A549 (cell line): ENCODE measurements at regions not wholly inside any gene's neighbourhood (a gene's known extent, or its start where the extent isn't known, plus 50 kb on each side); places are given as distances from the start of the nearest gene placed in this dataset.
A peak's percentile ranks its signal among the peaks of the same experiment; 100 is the strongest.

ENCODE experiments used
- ATAC-seq, 2 experiments: fragments of 200-7000 bp in 1 of 2; fragments of >200 bp in 1 of 2; cut with Nextera tagmentation in 1 of 2; cut with Tn5 transposase in 1 of 2; 3 replicates each; pipeline versions ENCODE4 v1.8.0 to v1.9.1; 2018 to 2020; ENCODE audit warnings: mild to moderate bottlenecking in 1 of 2, moderate library complexity in 1 of 2
- CTCF ChIA-PET: fragments of 300-600 bp; sonication (Branson Sonifier 250); formaldehyde crosslinking; extraction: SDS; loops from one replicate; lab custom pipeline; 2021; ENCODE audit warnings: antibody characterized with exemption, inconsistent platforms; lab: Yijun Ruan, JAX
- POLR2A ChIA-PET: fragments of 350-600 bp; formaldehyde crosslinking; extraction: SDS; loops from one replicate; lab custom pipeline; 2021; ENCODE audit warnings: antibody characterized with exemption, inconsistent platforms; lab: Yijun Ruan, JAX
- DNase-seq, 2 experiments: peaks; one replicate each; pipeline versions ENCODE4 v3.0.0 to v3.0.0-alpha.2; 2011 to 2016; ENCODE audit warnings: low read depth in 1 of 2, low spot score in 1 of 2
- FAIRE-seq: peaks from 2 replicates; lab custom pipeline; 2011; peaks lifted over from hg19 to GRCh38; lab: Jason Lieb, UNC
- H3K27ac ChIP-seq, 2 experiments: fragments of >200 bp; sonication (Bioruptor Twin); formaldehyde crosslinking; 3 replicates each; pipeline ENCODE4 v1.5.1; 2016 to 2017
- H3K4me1 ChIP-seq: fragments of >200 bp; sonication (Bioruptor Twin); formaldehyde crosslinking; 3 replicates; pipeline ENCODE4 v1.6.1; 2016
- H3K4me2 ChIP-seq: fragments of >200 bp; sonication (Bioruptor Twin); formaldehyde crosslinking; 3 replicates; pipeline ENCODE4 v1.6.1; 2016
- H3K4me3 ChIP-seq: fragments of >200 bp; sonication (Bioruptor Twin); formaldehyde crosslinking; 3 replicates; pipeline ENCODE4 v1.5.1; 2016
- H3K9me3 ChIP-seq: fragments of >200 bp; sonication (Bioruptor Twin); formaldehyde crosslinking; 3 replicates; pipeline ENCODE4 v1.6.1; 2016
- BHLHE40 ChIP-seq: IDR thresholded peaks from 2 replicates; pipeline ENCODE4 v1.6.1; 2012; ENCODE audit warnings: low read depth, low read length, inconsistent platforms
- ELK1 ChIP-seq: fragments of 150-350 bp; IDR thresholded peaks from 2 replicates; pipeline ENCODE4 v1.6.1; 2014; ENCODE audit warnings: low read depth, mild to moderate bottlenecking, low read length
- EP300 ChIP-seq, 2 experiments: fragments of >200 bp; sonication (Bioruptor Twin); formaldehyde crosslinking; IDR thresholded peaks; 2 replicates in 1 of 2; 3 replicates in 1 of 2; pipeline ENCODE4 v1.6.1; 2016 to 2017
- ESRRA ChIP-seq: fragments of 150-350 bp; IDR thresholded peaks from 2 replicates; pipeline ENCODE4 v1.6.1; 2014; ENCODE audit warnings: mild to moderate bottlenecking, low read length, borderline replicate concordance
- HDAC2 ChIP-seq: fragments of 200-600 bp; sonication (generic); IDR thresholded peaks from 2 replicates; pipeline ENCODE4 v1.6.1; 2016
- HEYL ChIP-seq: fragments of 250-450 bp; sonication (Bioruptor Pico); IDR thresholded peaks from 2 replicates; pipeline ENCODE4 v1.8.0; 2021; ENCODE audit warnings: mild to moderate bottlenecking, moderate library complexity
- HMGXB4 ChIP-seq: fragments of 250-450 bp; sonication (Bioruptor Pico); IDR thresholded peaks from 2 replicates; pipeline ENCODE4 v1.5.0; 2021; ENCODE audit warnings: mild to moderate bottlenecking, moderate library complexity, borderline replicate concordance
- HOXB13 ChIP-seq: fragments of 250-450 bp; sonication (Bioruptor Pico); IDR thresholded peaks from 2 replicates; pipeline ENCODE4 v1.5.0; 2020; ENCODE audit warnings: low read depth, mild to moderate bottlenecking, moderate library complexity
- MAFK ChIP-seq: fragments of 450-650 bp; IDR thresholded peaks from 2 replicates; pipeline ENCODE4 v1.6.1; 2014; ENCODE audit not compliant: partially characterized antibody
- MAZ ChIP-seq: fragments of 150-350 bp; IDR thresholded peaks from 2 replicates; pipeline ENCODE4 v1.6.1; 2014; ENCODE audit warnings: antibody characterized with exemption, low read depth, low read length, borderline replicate concordance
- MYC ChIP-seq: IDR thresholded peaks from 2 replicates; pipeline ENCODE4 v1.6.1; 2012; ENCODE audit warnings: mild to moderate bottlenecking, inconsistent platforms, low read length, improper control_type of control experiment, borderline replicate concordance
- NFE2L2 ChIP-seq: fragments of 150-350 bp; conservative IDR thresholded peaks from 2 replicates; pipeline ENCODE4 v1.6.1; 2014; ENCODE audit warnings: low read length
- NPAS2 ChIP-seq: fragments of 250-450 bp; sonication (Bioruptor Pico); IDR thresholded peaks from 2 replicates; pipeline ENCODE4 v1.8.0; 2022; ENCODE audit warnings: mild to moderate bottlenecking, moderate library complexity, borderline replicate concordance
- POLR2A ChIP-seq: IDR thresholded peaks from 2 replicates; pipeline ENCODE4 v1.6.1; 2012; ENCODE audit warnings: mild to moderate bottlenecking, low read length
- RAD21 ChIP-seq, 2 experiments: fragments of >200 bp in 1 of 2; sonication (Bioruptor Twin) in 1 of 2; formaldehyde crosslinking in 1 of 2; IDR thresholded peaks in 1 of 2; conservative IDR thresholded peaks in 1 of 2; 2 replicates in 1 of 2; 3 replicates in 1 of 2; pipeline ENCODE4 v1.6.1; 2012 to 2018; ENCODE audit warnings: inconsistent platforms in 1 of 2
- RCOR1 ChIP-seq: fragments of 150-350 bp; IDR thresholded peaks from 2 replicates; pipeline ENCODE4 v1.6.1; 2014; ENCODE audit warnings: antibody characterized with exemption, low read length, low read depth
- RNF2 ChIP-seq: fragments of 200-600 bp; sonication (generic); IDR thresholded peaks from 2 replicates; pipeline ENCODE4 v1.6.1; 2016; ENCODE audit warnings: low read depth, mild to moderate bottlenecking, antibody characterized with exemption, moderate library complexity, borderline replicate concordance
- SMC3 ChIP-seq: fragments of >200 bp; sonication (Bioruptor Twin); formaldehyde crosslinking; IDR thresholded peaks from 3 replicates; pipeline ENCODE4 v1.6.1; 2018; ENCODE audit warnings: inconsistent platforms
- ZC3H11A ChIP-seq: fragments of 450-650 bp; IDR thresholded peaks from 2 replicates; pipeline ENCODE4 v1.6.1; 2014; ENCODE audit warnings: antibody characterized with exemption, mild to moderate bottlenecking
- ZSCAN20 ChIP-seq: fragments of 250-450 bp; sonication (Bioruptor Pico); IDR thresholded peaks from 2 replicates; pipeline ENCODE4 v1.8.0; 2022; ENCODE audit warnings: mild to moderate bottlenecking, moderate library complexity
- WGBS: methylation state at CpG from one replicate; pipeline ENCODE4 v1.1.6; 2017; ENCODE audit errors: missing lambda C conversion rate; 5-methylcytosine and 5-hydroxymethylcytosine counted together

- ChIA-PET CTCF (no interaction called here), POLR2A (no interaction called here)
- Histone ChIP-seq H3K4me1 (no peaks in the 10 kb centered on the region), H3K9me3 (no peaks in the 10 kb centered on the region), H3K4me3 (no peak overlapping the region), H3K4me2 (no peak overlapping the region), H3K27ac (no peak overlapping the region)
- FAIRE-seq, result no peak
- no peak for ATAC-seq
- no peak for TF ChIP-seq RCOR1
- TF ChIP-seq ZC3H11A, result no peak
- TF ChIP-seq SMC3, result no peak
- TF ChIP-seq ZSCAN20 (CRISPR knock-in tag), result no peak
- no peak for TF ChIP-seq MAZ
- DNase-seq, result no peak
- WGBS, result 61% methylated on average over 2 of the region's 2 CpGs
Observed at GRCh38 chr13:78103936-78104335, 185.3 kb upstream of the EDNRB start.

GRCh38 chr13:78102741-78103140 lies 184.1 kb upstream of the EDNRB start:
- no peak overlapping the region; a peak in 1 of 6 replicates for H3K27ac ChIP-seq
- FAIRE-seq (no peak), DNase-seq (no peak), ATAC-seq (no peak)
- no peak overlapping the region for H3K4me2 ChIP-seq
- POLR2A ChIA-PET, result no interaction called here
- TF ChIP-seq HMGXB4 (CRISPR knock-in tag) (no peak), ELK1 (no peak)
- H3K9me3 ChIP-seq, result no peaks in the 10 kb centered on the region
- CTCF ChIA-PET, result interaction anchor here (1.4 kb wide), 1 partner anchor 18 kb away, joined by 3 read pairs; no protein-coding TSS in a partner anchor
- H3K4me1 ChIP-seq, result no peaks in the 10 kb centered on the region
- no peak overlapping the region for H3K4me3 ChIP-seq
- 56% methylated on average over 2 of the region's 2 CpGs for WGBS

GRCh38 chr13:78102121-78102677 lies 183.6 kb upstream of the EDNRB start:
- no peaks in the 10 kb centered on the region for H3K4me1 ChIP-seq
- ChIA-PET POLR2A (no interaction called here), CTCF (interaction anchor here (1.4 kb wide), 1 partner anchor 19 kb away, joined by 3 read pairs; no protein-coding TSS in a partner anchor)
- TF ChIP-seq NFE2L2 (peak; percentile 62), HOXB13 (CRISPR knock-in tag) (no peak), MAFK (peak; percentile 88)
- ATAC-seq, result no peak
- DNase-seq, result peak in 1 of 2 experiments; percentile 14
- 29% methylated on average over 1 of the region's 4 CpGs for WGBS
- no peak overlapping the region for H3K4me2 ChIP-seq
- no peak overlapping the region for H3K4me3 ChIP-seq
- H3K9me3 ChIP-seq, result no peaks in the 10 kb centered on the region
- FAIRE-seq, result no peak
- H3K27ac ChIP-seq, result peak overlapping the region; percentile 11 to 53; a peak in 2 of 6 replicates

- POLR2A ChIA-PET, result no interaction called here
- ATAC-seq (no peak), DNase-seq (no peak), FAIRE-seq (no peak)
- no peaks in the 10 kb centered on the region for H3K9me3 ChIP-seq
- CTCF ChIA-PET, result no interaction called here
- H3K4me3 ChIP-seq, result no peak overlapping the region
- H3K4me1 ChIP-seq, result no peaks in the 10 kb centered on the region
- H3K27ac ChIP-seq, result no peak overlapping the region
- WGBS, result 69% methylated on average over 4 of the region's 4 CpGs
- H3K4me2 ChIP-seq, result no peak overlapping the region
- TF ChIP-seq HEYL, result no peak
- TF ChIP-seq RNF2, result no peak
- TF ChIP-seq MAZ, result no peak
- TF ChIP-seq ZC3H11A, result no peak
- no peak for TF ChIP-seq HDAC2
- TF ChIP-seq RCOR1, result no peak
- TF ChIP-seq MYC, result no peak
- no peak for TF ChIP-seq NFE2L2
- no peak for TF ChIP-seq HMGXB4 (CRISPR knock-in tag)
- TF ChIP-seq EP300 (IDR thresholded peaks at IDR 0.05), result no peak
- TF ChIP-seq SMC3, result no peak
- TF ChIP-seq RAD21 (conservative IDR thresholded peaks at IDR 0.05 in 1 of 2, IDR thresholded peaks at IDR 0.05 in 1 of 2), result no peak
- no peak for TF ChIP-seq ESRRA
- TF ChIP-seq BHLHE40, result no peak
- TF ChIP-seq MAFK, result no peak
- no peak for TF ChIP-seq NPAS2
- TF ChIP-seq POLR2A, result no peak
Observed at GRCh38 chr13:78100486-78100885, 181.9 kb upstream of the EDNRB start.
